CD14-positive monocyte (primary cell): ENCODE measurements at regions not wholly inside any gene's neighbourhood (a gene's known extent, or its start where the extent isn't known, plus 50 kb on each side); places are given as distances from the start of the nearest gene placed in this dataset.

Experiments
- DNase-seq, 3 donors: peaks; one replicate each; pipeline ENCODE4 v3.0.0-alpha.2; 2011 to 2022
- H2AFZ ChIP-seq: 2 replicates; pipeline ENCODE4 v1.6.0; 2012; ENCODE audit warnings: mild to moderate bottlenecking, low read depth, low read length, inconsistent platforms; ENCODE audit not compliant: insufficient read depth, poor library complexity, severe bottlenecking
- H3K27ac ChIP-seq, 2 donors: 1 replicate in 1 of 2; 2 replicates in 1 of 2; pipeline ENCODE4 v1.5.1; 2012 to 2013; ENCODE audit warnings: low read length in 2 of 2, control low read depth in 1 of 2, inconsistent platforms in 1 of 2, low read depth in 1 of 2, mild to moderate bottlenecking in 1 of 2
- H3K27me3 ChIP-seq, 2 donors: one replicate each; pipeline versions ENCODE4 v1.6.0 to v1.6.1; 2011 to 2013; ENCODE audit warnings: low read length in 2 of 2; ENCODE audit not compliant: control insufficient read depth in 2 of 2, insufficient read depth in 2 of 2
- H3K36me3 ChIP-seq, 2 donors: replicated peaks in 1 of 2; 1 replicate in 1 of 2; 2 replicates in 1 of 2; pipeline versions ENCODE4 v1.5.1 to v1.6.1; 2012 to 2013; ENCODE audit warnings: low read length in 2 of 2, control low read depth in 1 of 2, inconsistent platforms in 1 of 2, mild to moderate bottlenecking in 1 of 2; ENCODE audit not compliant: insufficient read depth in 2 of 2, control insufficient read depth in 1 of 2
- H3K4me1 ChIP-seq, 2 donors: 1 replicate in 1 of 2; 2 replicates in 1 of 2; pipeline versions ENCODE4 v1.5.1 to v1.6.1; 2012 to 2013; ENCODE audit warnings: low read length in 2 of 2, control low read depth in 1 of 2, inconsistent platforms in 1 of 2, mild to moderate bottlenecking in 1 of 2, moderate library complexity in 1 of 2; ENCODE audit not compliant: insufficient read depth in 2 of 2, control insufficient read depth in 1 of 2
- H3K4me2 ChIP-seq: replicated peaks from 2 replicates; pipeline ENCODE3; 2012; ENCODE audit warnings: low read length, moderate library complexity, mild to moderate bottlenecking; ENCODE audit not compliant: poor library complexity, severe bottlenecking; ENCODE audit errors: extremely low read depth
- H3K4me3 ChIP-seq, 3 experiments: fragments of 200-600 bp in 1 of 3; sonication (generic) in 1 of 3; replicated peaks in 1 of 3; 1 replicate in 2 of 3; 2 replicates in 1 of 3; pipeline ENCODE4 v1.5.1; 2011 to 2013; ENCODE audit warnings: low read length in 3 of 3, mild to moderate bottlenecking in 3 of 3, control low read depth in 2 of 3, low read depth in 2 of 3, inconsistent platforms in 1 of 3, moderate library complexity in 1 of 3
- H3K79me2 ChIP-seq: 2 replicates; pipeline ENCODE4 v1.6.0; 2012; ENCODE audit warnings: mild to moderate bottlenecking, control low read depth, inconsistent platforms, low read length, moderate library complexity; ENCODE audit not compliant: insufficient read depth
- H3K9ac ChIP-seq: 2 replicates; pipeline ENCODE4 v1.6.0; 2017; ENCODE audit warnings: low read length, mild to moderate bottlenecking; ENCODE audit not compliant: insufficient read depth, poor library complexity, severe bottlenecking
- H3K9me3 ChIP-seq, 2 donors: replicated peaks in 1 of 2; 1 replicate in 1 of 2; 2 replicates in 1 of 2; pipeline versions ENCODE4 v1.5.1 to v1.6.1; 2012 to 2013; ENCODE audit warnings: low read length in 2 of 2, control low read depth in 1 of 2; ENCODE audit not compliant: control insufficient read depth in 1 of 2, insufficient read depth in 1 of 2
- H4K20me1 ChIP-seq: 2 replicates; pipeline ENCODE4 v1.6.0; 2012; ENCODE audit warnings: mild to moderate bottlenecking, low read length, control low read depth, moderate library complexity; ENCODE audit not compliant: insufficient read depth
- H3K27ac Mint-ChIP-seq, 7 donors: one replicate each; pipeline ENCODE4 v1.8.0; 2020; ENCODE audit warnings: mild to moderate bottlenecking in 7 of 7, mixed read lengths in 7 of 7, moderate library complexity in 6 of 7, inconsistent platforms in 2 of 7
- H3K27me3 Mint-ChIP-seq, 3 donors: one replicate each; pipeline ENCODE4 v1.8.0; 2021 to 2022; ENCODE audit warnings: low read depth in 3 of 3, mild to moderate bottlenecking in 3 of 3, mixed read lengths in 3 of 3, moderate library complexity in 3 of 3, inconsistent platforms in 1 of 3
- H3K36me3 Mint-ChIP-seq, 2 donors: one replicate each; pipeline ENCODE4 v1.8.0; 2020; ENCODE audit warnings: mixed read lengths in 2 of 2, inconsistent platforms in 1 of 2, mild to moderate bottlenecking in 1 of 2
- H3K4me1 Mint-ChIP-seq: one replicate; pipeline ENCODE4 v1.8.0; 2020; ENCODE audit warnings: mild to moderate bottlenecking, mixed read lengths
- H3K4me3 Mint-ChIP-seq, 2 donors: one replicate each; pipeline ENCODE4 v1.8.0; 2020; ENCODE audit warnings: mild to moderate bottlenecking in 2 of 2, mixed read lengths in 2 of 2, moderate library complexity in 1 of 2
- H3K9me3 Mint-ChIP-seq, 7 donors: one replicate each; pipeline ENCODE4 v1.8.0; 2020 to 2022; ENCODE audit warnings: mixed read lengths in 7 of 7, mild to moderate bottlenecking in 6 of 7, moderate library complexity in 6 of 7, inconsistent platforms in 2 of 7
- CTCF ChIP-seq: fragments of 200-600 bp; IDR thresholded peaks from one replicate; pipeline ENCODE4 v1.8.0; 2022; ENCODE audit warnings: antibody characterized with exemption, mild to moderate bottlenecking
- WGBS: methylation state at CpG from one replicate; pipeline ENCODE4 v1.1.5; 2013; ENCODE audit warnings: missing lambda C conversion rate; ENCODE audit not compliant: insufficient coverage; 5-methylcytosine and 5-hydroxymethylcytosine counted together
- intact Hi-C, 2 donors: fragments of 100-400 bp; cut with micrococcal nuclease; formaldehyde crosslinking; loops; one replicate each; pipeline versions ENCODE4 v1.15.0 to v1.15.1; 2023

- Mint-ChIP-seq H3K4me1 (peaks cover 15% of the 10 kb centered on the region), H3K4me3 (no peak overlapping the region), H3K36me3 (no peaks in the 10 kb centered on the region), H3K9me3 (peaks cover 0 to 8% (median 2%) of the 10 kb centered on the region in 7 donors), H3K27me3 (no peaks in the 10 kb centered on the region), H3K27ac (peak overlapping the region in 2 of 7 donors; percentile 2 to 5)
- WGBS = 0% methylated on average over 1 of the region's 1 CpG
- H3K4me3 ChIP-seq = no peak overlapping the region
- H3K9me3 ChIP-seq = no peaks in the 10 kb centered on the region
- intact Hi-C loops = no loop called here
- no peaks in the 10 kb centered on the region for H4K20me1 ChIP-seq
- H3K4me1 ChIP-seq = peaks cover 0 to 3% of the 10 kb centered on the region in 2 donors
- no peaks in the 10 kb centered on the region for H3K27me3 ChIP-seq
- no peak for DNase-seq
- H3K36me3 ChIP-seq = no peaks in the 10 kb centered on the region
- H3K9ac ChIP-seq = no peak overlapping the region
- H3K27ac ChIP-seq = no peak overlapping the region
- TF ChIP-seq CTCF = no peak
- no peak overlapping the region for H2AFZ ChIP-seq
- no peaks in the 10 kb centered on the region for H3K79me2 ChIP-seq
- H3K4me2 ChIP-seq = no peak overlapping the region
These were observed 133.5 kb upstream of the STT3B start for GRCh38 chr3:31399271-31399670.

- intact Hi-C loops = no loop called here
- H3K4me3 Mint-ChIP-seq = no peak overlapping the region
These were observed 130.6 kb upstream of the STT3B start for GRCh38 chr3:31402117-31402516.

More at GRCh38 chr3:31402117-31402516, 130.6 kb upstream of the STT3B start:
- Histone ChIP-seq H3K4me2 (no peak overlapping the region), H3K4me1 (peaks cover 0 to 3% of the 10 kb centered on the region in 2 donors), H3K27ac (no peak overlapping the region), H3K79me2 (no peaks in the 10 kb centered on the region), H3K9me3 (no peaks in the 10 kb centered on the region), H3K36me3 (no peaks in the 10 kb centered on the region), H2AFZ (no peak overlapping the region), H3K9ac (no peak overlapping the region), H3K27me3 (no peaks in the 10 kb centered on the region), H4K20me1 (no peaks in the 10 kb centered on the region), H3K4me3 (no peak overlapping the region)
- peaks cover 15% of the 10 kb centered on the region for H3K4me1 Mint-ChIP-seq
- TF ChIP-seq CTCF = no peak
- no peaks in the 10 kb centered on the region for H3K27me3 Mint-ChIP-seq
- H3K27ac Mint-ChIP-seq = peak overlapping the region in 3 of 7 donors; percentile 17 to 53 (median 43)
- WGBS = no CpG with 5 or more reads among the region's 2 CpGs
- H3K9me3 Mint-ChIP-seq = peaks cover 0 to 8% (median 2%) of the 10 kb centered on the region in 7 donors
- DNase-seq = peak; percentile 8 to 25 (median 15)
- H3K36me3 Mint-ChIP-seq = no peaks in the 10 kb centered on the region
